COLO829 (cell line): ENCODE measurements at regions not wholly inside any gene's neighbourhood (a gene's known extent, or its start where the extent isn't known, plus 50 kb on each side); places are given as distances from the start of the nearest gene placed in this dataset.

ENCODE experiments used
- DNase-seq: peaks from one replicate; pipeline ENCODE4 v3.0.0; 2012; ENCODE audit warnings: low spot score

DNA sequence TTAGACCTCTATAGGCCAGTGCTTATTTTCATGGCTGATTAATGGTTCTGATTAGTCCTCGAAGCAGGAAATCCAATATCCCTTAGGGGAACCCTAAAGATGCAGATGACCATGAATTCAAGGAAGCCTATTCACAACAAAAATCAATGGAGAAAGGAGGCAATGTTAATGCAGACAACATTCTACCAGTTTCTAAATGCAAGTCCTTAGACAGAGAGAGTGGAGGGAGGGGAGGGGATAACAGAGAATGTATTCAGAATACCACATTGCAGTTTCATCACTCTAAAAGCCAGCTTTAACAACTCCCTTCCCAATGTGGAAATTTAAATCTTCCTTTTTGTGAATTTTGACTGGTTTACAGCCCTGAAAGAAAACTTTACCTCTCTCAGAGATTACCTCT, 87.1 kb upstream of the POU3F2 start:
- DNase-seq, result peak; percentile 45

DNA sequence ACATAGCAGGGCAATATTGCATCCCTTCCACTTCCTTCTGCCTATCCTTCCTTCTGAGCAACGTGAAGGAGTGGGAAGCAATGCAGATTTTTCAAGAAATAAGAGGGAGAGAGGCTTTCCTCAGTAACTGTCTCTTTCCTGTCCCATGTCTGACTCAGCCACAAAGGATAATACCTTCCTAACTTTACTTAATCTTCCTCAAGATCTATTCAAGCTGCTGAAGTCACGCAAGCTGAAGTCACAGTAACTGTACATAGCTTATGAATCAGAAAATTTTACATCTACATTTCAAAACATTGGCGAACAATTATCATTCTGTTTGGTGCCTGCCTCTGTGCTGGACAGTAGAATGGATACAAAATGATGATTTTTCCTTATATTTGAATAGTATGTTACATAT, 86.4 kb upstream of the POU3F2 start:
- peak; percentile 48 for DNase-seq

DNA sequence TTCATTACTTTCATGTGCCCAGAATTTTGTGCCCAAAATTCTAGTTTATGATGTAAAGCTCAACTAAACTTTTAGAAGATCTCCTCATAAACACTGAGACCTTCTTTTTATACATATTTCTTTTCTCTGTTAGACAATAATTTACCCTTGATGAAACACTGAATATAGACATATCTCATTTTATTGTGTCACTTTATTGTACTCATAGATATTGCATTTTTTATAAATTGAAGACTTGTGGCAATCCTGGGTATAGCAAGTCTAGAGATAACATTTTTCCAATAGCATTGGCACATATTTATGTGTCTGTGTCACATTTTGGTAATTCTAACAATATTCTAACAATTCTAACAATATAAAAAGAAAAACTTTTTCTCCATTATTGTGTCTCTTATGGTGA, 74.9 kb upstream of the POU3F2 start:
- DNase-seq, result no peak

DNA sequence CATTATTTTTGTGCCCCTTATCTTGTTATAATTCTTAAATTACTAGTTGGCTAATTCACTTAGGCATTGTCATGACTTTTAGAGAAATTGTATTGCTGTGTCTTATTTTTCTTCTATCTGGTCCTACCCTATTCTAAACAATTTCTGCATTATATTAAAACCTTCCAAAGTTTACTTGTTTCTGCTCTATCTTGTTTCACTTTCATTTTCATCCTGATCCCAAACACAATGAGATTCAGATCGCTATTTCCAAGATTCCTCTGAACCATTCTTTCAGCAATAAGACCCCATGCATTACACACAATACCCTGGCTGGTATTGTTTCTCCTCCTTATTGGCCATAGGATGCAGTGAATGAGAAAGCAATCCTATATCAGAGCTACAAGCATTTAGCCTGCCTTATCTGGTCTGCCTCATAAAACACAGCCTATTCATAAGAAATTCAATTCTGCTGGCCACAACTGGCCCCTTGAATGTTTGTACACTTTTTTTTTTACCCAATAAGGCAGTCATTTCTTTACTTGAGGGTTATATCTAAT, 69.9 kb upstream of the POU3F2 start:
- DNase-seq, result no peak

DNA sequence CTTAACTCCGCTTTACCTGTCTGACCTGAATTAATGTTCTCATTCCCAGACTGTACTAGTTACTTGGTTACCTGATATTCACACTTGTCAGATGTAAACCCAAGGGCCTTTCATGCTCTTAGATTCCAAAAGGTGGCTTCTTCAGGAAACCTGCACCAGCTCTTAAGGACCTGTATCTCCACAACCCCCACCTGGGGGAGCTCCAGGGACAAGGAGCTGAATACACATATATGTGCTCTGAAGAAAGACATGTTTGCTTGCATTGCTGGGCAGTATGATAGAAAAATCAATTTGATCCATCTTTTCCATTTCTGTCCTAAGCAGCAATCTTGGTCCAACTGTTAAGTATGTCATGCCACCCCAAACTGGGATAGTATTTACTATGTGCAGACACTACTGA, 64.8 kb upstream of the POU3F2 start:
- peak; percentile 56 for DNase-seq

DNA sequence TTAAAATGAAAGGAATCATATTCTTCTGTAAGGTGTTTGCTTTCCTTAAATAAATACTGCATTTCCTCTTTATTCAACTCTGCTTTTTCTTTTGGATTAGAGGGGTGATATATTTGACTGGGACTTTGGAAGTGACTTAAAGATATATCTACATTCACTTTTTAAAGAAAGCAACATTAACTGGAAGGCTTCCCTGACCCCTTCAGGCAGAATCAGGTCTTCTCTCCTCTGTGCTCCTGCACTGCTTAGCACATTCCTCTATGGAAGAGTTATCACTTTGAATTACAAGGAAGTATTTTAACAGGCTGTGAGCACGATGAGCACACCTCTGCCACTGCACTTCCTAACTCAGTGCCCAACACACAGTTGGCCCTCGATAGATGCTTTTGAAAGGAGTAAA, 59.2 kb upstream of the POU3F2 start:
- no peak for DNase-seq

DNA sequence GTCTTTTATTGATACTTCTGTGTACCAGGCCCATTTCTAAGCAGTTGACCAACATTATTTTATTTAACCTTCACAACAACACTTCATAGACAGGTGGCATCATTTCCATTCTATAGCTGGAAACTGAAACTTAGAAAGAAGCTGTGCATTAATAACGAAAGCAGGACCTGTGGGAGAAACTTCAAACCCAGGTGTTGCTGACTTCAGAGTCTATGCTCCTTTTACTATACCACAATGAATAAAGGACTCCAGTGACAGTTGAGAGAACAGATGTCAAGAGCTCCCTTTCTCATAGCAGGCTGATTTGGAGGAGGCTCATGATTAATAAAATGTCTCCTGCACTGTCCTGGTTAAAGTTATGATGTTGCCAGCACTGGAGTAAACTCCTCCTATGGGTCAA, 56.6 kb upstream of the POU3F2 start:
- no peak for DNase-seq

DNA sequence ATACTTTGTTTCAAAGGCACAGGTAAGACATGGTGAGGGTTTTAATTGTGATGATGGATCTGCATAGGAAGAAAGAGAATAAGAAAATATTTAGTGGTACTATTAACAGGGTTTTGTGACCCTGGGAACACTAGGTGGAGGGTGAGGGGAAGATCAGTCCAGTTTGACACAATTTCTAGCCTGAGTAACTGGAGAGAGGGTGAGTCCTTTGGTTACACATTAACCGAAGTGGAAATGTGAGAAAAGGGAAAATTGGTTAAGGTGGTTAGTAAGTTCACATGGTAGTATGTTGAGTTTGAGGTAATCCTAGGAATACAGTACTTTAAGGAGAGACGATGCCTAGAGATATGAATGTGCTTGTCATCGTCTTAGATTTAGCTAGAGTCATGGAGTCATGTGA, 54.8 kb upstream of the POU3F2 start:
- no peak for DNase-seq

DNA sequence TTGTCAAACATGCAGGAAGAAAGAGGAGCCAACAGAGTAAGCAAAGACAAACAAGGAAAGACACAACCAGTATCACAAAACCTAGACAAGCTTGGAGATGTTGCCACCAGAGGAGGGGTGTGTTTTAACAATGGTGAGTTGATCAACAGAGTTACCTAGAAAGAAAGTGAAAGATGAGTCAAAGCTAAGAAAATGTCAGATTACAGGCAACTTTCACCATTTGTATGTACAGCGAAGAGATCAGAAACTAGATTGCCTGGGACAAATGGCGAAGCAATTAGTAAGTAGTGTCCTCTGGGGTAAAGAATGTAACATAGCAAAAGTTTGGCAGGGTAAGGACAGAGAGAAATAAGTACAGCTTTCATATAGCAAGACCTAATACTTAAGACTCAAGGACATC, 51.6 kb upstream of the POU3F2 start:
- no peak for DNase-seq

DNA sequence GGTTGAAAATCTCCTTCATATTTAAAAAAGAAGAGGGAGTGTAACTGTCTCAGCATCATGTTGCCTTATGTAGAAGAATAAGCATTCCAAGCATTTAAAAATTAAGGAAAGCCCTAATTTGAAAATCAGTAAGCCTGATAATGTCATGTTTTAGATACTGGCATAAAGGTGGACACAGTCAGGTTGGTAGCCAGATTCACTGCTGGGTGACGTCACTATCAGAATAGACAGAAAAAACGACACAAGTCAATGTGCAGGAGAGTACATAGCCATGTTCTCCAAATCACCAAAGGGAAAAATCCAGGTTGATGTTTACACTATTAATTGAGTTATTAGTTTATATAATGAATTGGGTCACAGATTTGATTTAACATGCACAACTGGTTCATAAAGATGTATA, 50.8 kb upstream of the POU3F2 start:
- DNase-seq, result no peak
